HG02852 (cell line): ENCODE measurements at regions not wholly inside any gene's neighbourhood (a gene's known extent, or its start where the extent isn't known, plus 50 kb on each side); places are given as distances from the start of the nearest gene placed in this dataset.

Source experiments
- ATAC-seq: cut with Tn5 transposase; IDR thresholded peaks from one replicate; pipeline ENCODE4 v1.9.1; 2021; ENCODE audit warnings: mild to moderate bottlenecking, moderate library complexity; ENCODE audit not compliant: unreplicated experiment

GRCh38 chr4:106687026-106687425, 318.4 kb upstream of the GIMD1 start:
- no peak for ATAC-seq

- ATAC-seq, result no peak
Observed at GRCh38 chr4:106681381-106681921, 312.9 kb upstream of the GIMD1 start.

GRCh38 chr4:106679063-106679462, 310.5 kb upstream of the GIMD1 start:
- no peak for ATAC-seq

- no peak for ATAC-seq
Observed at GRCh38 chr4:106677213-106677612, 308.6 kb upstream of the GIMD1 start.

- no peak for ATAC-seq
Observed at GRCh38 chr4:106676173-106676921, 307.8 kb upstream of the GIMD1 start.

GRCh38 chr4:106671716-106672115, 303.1 kb upstream of the GIMD1 start:
- ATAC-seq, result no peak

GRCh38 chr4:106670976-106671375, 302.4 kb upstream of the GIMD1 start:
- ATAC-seq, result no peak

- no peak for ATAC-seq
Observed at GRCh38 chr4:106659371-106659770, 290.8 kb upstream of the GIMD1 start.

GRCh38 chr4:106652095-106652494, 283.5 kb upstream of the GIMD1 start:
- no peak for ATAC-seq

GRCh38 chr4:106650701-106651100, 282.1 kb upstream of the GIMD1 start:
- ATAC-seq, result no peak

- no peak for ATAC-seq
Observed at GRCh38 chr4:106647451-106647850, 278.9 kb upstream of the GIMD1 start.

- ATAC-seq, result no peak
Observed at GRCh38 chr4:106629268-106629625, 260.7 kb upstream of the GIMD1 start.

- ATAC-seq, result no peak
Observed at GRCh38 chr4:106628586-106629267, 260.1 kb upstream of the GIMD1 start.

- ATAC-seq, result no peak
Observed at GRCh38 chr4:106627051-106627450, 258.5 kb upstream of the GIMD1 start.

- ATAC-seq, result no peak
Observed at GRCh38 chr4:106624671-106625070, 256.1 kb upstream of the GIMD1 start.

- no peak for ATAC-seq
Observed at GRCh38 chr4:106618956-106619355, 250.4 kb upstream of the GIMD1 start.

- ATAC-seq, result no peak
Observed at GRCh38 chr4:106615961-106616360, 247.4 kb upstream of the GIMD1 start.

GRCh38 chr4:106615410-106615945, 246.9 kb upstream of the GIMD1 start:
- no peak for ATAC-seq

GRCh38 chr4:106614441-106614840, 245.9 kb upstream of the GIMD1 start:
- ATAC-seq, result no peak

GRCh38 chr4:106609917-106610316, 241.3 kb upstream of the GIMD1 start:
- no peak for ATAC-seq

GRCh38 chr4:106607558-106607957, 239.0 kb upstream of the GIMD1 start:
- no peak for ATAC-seq
